ENCODE measurements at regions not wholly inside any gene's neighbourhood (a gene's known extent, or its start where the extent isn't known, plus 50 kb on each side); places are given as distances from the start of the nearest gene placed in this dataset.
A peak's percentile ranks its signal among the peaks of the same experiment; 100 is the strongest.
"Not testable (repeated sequence)": the region's sequence is repeated elsewhere in the genome, so short reads cannot be mapped to it uniquely, and the experiment has no call there.

- DNase-seq (ENCODE audit: low spot score) (no peak), ATAC-seq (no peak)
Measured at GRCh38 chr11:36790526-36790925, 192.5 kb upstream of the RAG2 start.

- DNase-seq (ENCODE audit: low spot score) = no peak
- no peak for ATAC-seq
Measured at GRCh38 chr11:36783808-36784207, 185.8 kb upstream of the RAG2 start.

DNA sequence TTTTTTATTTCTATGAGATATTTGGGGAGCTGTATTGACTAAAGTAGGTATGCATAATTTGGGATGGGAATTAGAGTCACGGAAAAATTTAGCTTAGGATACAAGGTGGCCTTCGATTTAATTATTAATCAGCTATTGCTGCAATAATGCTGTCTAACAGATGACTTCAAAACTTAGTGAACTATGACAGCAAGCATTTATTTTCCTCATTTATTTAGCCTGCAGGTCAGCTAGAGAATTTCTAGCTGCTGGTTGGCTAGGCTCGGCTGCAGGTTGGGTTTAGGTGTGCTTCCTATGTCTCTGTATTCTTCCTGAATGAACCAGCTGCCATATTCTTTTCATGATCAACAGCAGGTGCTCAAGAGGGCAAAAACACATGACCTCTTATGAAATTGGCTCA is 181.8 kb upstream of the RAG2 start:
- no peak for ATAC-seq
- DNase-seq (ENCODE audit: low spot score) = no peak

- ATAC-seq (no peak), DNase-seq (ENCODE audit: low spot score) (no peak)
Measured at GRCh38 chr11:36777311-36777710, 179.3 kb upstream of the RAG2 start.

DNA sequence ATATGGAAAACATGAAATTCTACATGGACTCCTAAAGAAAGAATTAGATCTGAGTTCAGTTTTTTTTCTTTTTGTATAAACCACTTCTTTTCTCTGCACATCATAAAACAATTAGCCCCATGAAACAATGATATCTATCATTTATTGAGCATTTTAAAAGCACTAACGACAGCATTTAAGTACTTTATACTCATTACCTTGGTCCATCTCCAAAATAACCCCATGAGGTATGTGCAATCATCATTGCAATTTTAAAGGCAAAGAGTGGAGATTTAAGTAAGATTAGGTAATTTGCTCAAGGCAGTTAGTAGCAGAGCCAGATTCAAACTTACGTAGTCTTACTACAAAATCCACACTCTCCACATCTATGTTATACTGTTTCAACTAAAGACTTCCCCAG is 177.7 kb upstream of the RAG2 start:
- ATAC-seq = no peak

GRCh38 chr11:36775130-36775529 is 177.1 kb upstream of the RAG2 start:
- ATAC-seq (no peak), DNase-seq (ENCODE audit: low spot score) (no peak)

More for the DNA sequence above, 177.7 kb upstream of the RAG2 start:
- DNase-seq (ENCODE audit: low spot score) = no peak

DNA sequence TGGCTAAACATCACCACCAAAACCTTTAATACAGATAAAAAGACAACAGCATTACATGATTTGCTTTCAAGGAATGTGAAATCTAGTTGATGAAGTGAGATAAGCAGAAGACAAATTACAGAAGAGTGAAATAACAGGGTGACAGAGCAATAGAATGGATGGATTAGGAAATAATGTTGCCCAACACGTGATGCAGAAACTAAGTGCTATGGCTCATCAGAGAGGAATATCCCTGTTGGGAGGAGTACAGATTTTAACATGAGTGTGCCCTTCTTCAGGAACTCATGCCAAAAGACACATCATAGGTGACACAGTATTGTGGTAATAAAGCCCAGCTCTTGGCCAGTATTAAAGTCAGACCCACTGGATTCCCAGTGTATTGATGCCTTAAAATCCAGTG is 176.6 kb upstream of the RAG2 start:
- ATAC-seq (no peak), DNase-seq (ENCODE audit: low spot score) (no peak)

GRCh38 chr11:36763187-36763586 is 165.2 kb upstream of the RAG2 start:
- DNase-seq (ENCODE audit: low spot score) (no peak), ATAC-seq (no peak)

- DNase-seq (ENCODE audit: low spot score) (no peak), ATAC-seq (no peak)
Measured at GRCh38 chr11:36757075-36757474, 159.0 kb upstream of the RAG2 start.

DNA sequence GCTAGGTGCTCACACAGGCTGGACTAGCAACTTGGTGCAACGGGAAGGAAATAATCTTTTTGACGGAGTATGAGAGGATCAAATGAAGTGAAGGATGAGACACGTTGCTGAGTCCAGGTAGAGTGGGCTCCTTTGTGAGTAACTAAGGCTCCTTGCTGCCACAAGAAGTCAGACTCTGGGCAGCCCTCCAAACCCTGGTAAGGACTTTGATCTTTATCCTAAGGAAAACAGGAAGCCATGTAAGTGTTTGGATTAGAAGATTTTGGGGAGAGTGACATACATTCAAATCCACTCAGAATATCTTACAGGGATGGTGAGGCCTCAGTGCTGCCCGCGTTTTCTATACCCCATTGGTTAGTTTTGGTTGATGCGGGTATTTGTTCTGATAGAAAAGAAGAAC is 155.9 kb upstream of the RAG2 start:
- no peak for ATAC-seq
- DNase-seq (ENCODE audit: low spot score) = no peak

DNA sequence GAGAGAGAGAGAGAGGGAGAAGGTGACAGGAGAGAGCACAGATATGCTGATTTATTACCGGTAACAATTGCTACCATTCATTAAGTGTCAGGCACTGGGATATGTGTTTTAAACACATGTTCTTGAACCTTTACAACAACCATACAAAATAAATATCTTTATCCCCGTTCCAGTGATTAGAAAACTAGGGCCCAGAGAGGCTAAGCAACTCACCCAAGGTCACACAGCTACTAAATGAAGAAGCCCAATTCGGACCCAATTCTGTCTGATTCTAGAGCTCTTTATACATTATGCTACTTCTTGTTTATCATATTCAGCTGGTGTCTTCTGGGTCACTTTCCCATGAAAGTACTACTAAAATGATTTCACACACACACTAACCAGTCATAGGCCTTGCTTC is 154.0 kb upstream of the RAG2 start:
- DNase-seq (ENCODE audit: low spot score) (no peak), ATAC-seq (no peak)

DNA sequence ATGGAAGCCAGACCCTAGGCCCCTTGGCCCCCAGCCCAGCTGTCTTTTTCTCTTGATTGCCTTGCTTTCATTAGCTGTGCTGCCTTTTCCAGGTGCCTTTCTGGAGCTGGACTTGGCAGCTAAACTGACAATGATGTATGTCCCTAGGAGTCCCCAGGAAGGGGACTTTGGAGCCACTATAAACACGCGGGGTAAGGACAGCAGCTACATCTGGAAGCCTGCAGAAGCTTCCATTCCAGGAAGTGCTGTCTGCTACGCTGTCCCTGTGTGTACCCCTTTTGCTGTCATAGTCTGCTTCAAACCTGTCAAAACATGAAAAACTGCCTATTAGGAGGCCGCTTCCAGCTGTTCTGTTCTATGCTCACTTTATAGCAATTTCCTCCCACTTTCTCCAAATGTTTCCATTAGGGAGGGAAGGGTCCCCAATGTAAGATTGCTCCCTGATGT is 153.3 kb upstream of the RAG2 start:
- DNase-seq (ENCODE audit: low spot score) (no peak), ATAC-seq (no peak)

GRCh38 chr11:36750349-36750748 is 152.3 kb upstream of the RAG2 start:
- no peak for ATAC-seq

DNA sequence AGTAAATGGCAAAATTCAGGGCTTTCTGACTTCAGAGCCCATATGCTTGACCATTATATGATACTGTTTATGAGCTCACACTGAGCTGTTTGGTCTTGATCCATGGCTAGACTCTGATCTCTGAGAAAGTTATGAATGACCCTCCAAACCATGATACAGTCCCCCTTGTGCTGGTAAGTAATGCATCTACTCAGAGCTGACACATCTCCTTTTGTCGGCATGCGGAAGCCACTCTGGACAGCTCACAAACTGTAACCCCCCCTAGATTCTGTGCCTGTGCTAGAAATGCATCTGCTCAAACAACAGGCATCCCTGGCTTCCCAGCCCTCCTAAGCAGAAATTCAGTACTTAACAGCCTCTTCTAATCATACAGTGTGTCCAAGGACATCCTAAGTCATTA is 150.8 kb upstream of the RAG2 start:
- ATAC-seq = no peak

More at GRCh38 chr11:36750349-36750748, 152.3 kb upstream of the RAG2 start:
- no peak for DNase-seq (ENCODE audit: low spot score)

GRCh38 chr11:36746886-36747710 is 149.1 kb upstream of the RAG2 start:
- ATAC-seq (peak; percentile 100), DNase-seq (ENCODE audit: low spot score) (peak; percentile 86)

More for the DNA sequence above, 150.8 kb upstream of the RAG2 start:
- DNase-seq (ENCODE audit: low spot score) = no peak

GRCh38 chr11:36744375-36745168 is 146.5 kb upstream of the RAG2 start:
- peak; percentile 71 for ATAC-seq
- DNase-seq (ENCODE audit: low spot score) = peak; percentile 63

DNA sequence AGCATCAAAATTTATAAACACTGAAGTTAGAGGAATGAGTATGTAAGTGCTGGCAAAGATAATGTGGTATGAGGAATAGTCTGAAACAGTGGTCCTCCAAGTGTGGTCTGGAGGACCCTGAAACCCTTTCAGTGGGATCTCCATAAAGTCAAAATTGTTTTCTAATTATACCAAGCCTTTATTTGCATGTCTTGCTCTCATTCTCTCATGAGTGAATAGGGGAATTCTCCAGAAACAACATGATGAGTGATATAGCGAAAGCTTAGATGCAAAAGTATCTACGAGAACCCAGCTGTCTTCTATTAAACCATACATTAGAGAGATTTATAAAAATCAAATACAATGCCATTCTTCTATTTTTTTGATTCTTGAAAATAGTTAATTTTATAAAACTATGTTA is 145.0 kb upstream of the RAG2 start:
- ATAC-seq (no peak), DNase-seq (ENCODE audit: low spot score) (no peak)

DNA sequence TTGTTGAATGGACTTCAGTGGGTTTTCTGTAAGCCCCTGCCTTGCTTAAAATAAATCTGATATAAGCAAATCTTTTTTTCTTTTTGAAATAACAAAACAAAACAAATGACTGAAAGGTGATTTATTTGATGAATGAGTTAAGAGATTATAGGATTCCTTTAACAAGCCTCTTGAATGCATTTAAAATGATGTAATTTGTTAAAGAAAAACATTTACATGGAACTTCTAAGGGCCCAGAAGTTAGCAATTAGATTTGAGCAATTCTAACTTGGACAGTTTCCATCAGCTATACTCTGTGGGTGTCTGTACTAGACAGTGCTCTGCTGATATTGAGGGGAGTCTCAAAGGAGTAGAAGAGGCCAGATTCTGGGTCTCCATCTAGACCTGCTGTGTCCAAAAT is 143.5 kb upstream of the RAG2 start:
- DNase-seq (ENCODE audit: low spot score) = no peak
- ATAC-seq = no peak

DNA sequence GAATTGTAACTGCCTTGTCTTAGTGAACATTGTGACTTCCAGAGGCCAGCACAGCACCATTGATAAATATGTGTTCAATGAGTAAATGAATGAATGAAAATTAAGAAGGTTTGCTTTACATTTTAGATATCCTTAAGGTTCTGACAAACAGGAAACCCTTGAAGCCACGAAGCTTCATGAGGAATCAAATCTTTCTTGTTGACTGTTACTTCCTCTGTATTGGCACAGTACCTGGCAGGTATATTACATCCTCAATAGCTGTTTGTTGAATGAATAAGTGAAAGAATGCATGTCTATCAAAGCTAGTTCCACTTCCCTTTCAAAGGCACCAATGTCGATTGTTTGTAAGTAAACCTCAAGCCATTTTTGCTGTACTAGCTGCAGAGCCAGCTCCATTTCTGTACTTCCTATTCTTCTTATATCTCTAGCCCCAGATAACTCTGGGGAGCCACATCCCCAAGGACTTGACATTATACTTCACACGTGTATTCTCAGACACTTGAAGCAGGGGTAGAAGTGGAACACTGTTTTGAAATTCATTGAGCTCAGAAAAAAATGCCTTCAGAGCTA is 140.3 kb upstream of the RAG2 start:
- DNase-seq (ENCODE audit: low spot score) (no peak), ATAC-seq (no peak)

GRCh38 chr11:36736103-36736502 is 138.1 kb upstream of the RAG2 start:
- ATAC-seq = no peak
- DNase-seq (ENCODE audit: low spot score) = no peak

GRCh38 chr11:36733721-36734120 is 135.7 kb upstream of the RAG2 start:
- ATAC-seq; DNase-seq (ENCODE audit: low spot score): not testable (repeated sequence)

DNA sequence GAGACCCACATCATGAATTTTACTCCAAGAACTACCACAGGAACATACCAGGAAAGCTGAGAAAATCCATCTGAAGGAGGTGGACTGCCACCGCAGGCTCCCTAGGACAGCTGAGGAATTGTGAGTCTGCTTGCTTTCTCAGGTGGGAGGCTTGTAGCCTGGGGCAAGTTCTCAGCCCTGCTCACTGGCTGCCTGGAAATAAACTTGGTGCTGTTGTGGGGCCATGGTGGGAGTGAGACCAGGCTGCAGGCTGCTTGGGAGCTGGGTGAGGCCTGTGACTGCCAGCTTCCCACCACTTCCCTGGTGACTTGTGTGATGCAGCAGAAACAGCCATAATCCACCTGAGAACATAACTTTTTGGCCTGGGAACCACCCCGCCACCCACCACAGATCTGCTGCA is 132.7 kb upstream of the RAG2 start:
- no peak for ATAC-seq
- DNase-seq (ENCODE audit: low spot score) = no peak
